A549 (cell line): ENCODE measurements at regions not wholly inside any gene's neighbourhood (a gene's known extent, or its start where the extent isn't known, plus 50 kb on each side); places are given as distances from the start of the nearest gene placed in this dataset.

Experiments
- ATAC-seq, 2 experiments: fragments of 200-7000 bp in 1 of 2; fragments of >200 bp in 1 of 2; cut with Nextera tagmentation in 1 of 2; cut with Tn5 transposase in 1 of 2; 3 replicates each; pipeline versions ENCODE4 v1.8.0 to v1.9.1; 2018 to 2020; ENCODE audit warnings: mild to moderate bottlenecking in 1 of 2, moderate library complexity in 1 of 2
- CTCF ChIA-PET: fragments of 300-600 bp; sonication (Branson Sonifier 250); formaldehyde crosslinking; extraction: SDS; loops from one replicate; lab custom pipeline; 2021; ENCODE audit warnings: antibody characterized with exemption, inconsistent platforms; lab: Yijun Ruan, JAX
- POLR2A ChIA-PET: fragments of 350-600 bp; formaldehyde crosslinking; extraction: SDS; loops from one replicate; lab custom pipeline; 2021; ENCODE audit warnings: antibody characterized with exemption, inconsistent platforms; lab: Yijun Ruan, JAX
- DNase-seq, 2 experiments: peaks; one replicate each; pipeline versions ENCODE4 v3.0.0 to v3.0.0-alpha.2; 2011 to 2016; ENCODE audit warnings: low read depth in 1 of 2, low spot score in 1 of 2
- FAIRE-seq: peaks from 2 replicates; lab custom pipeline; 2011; peaks lifted over from hg19 to GRCh38; lab: Jason Lieb, UNC
- H3K27ac ChIP-seq, 2 experiments: fragments of >200 bp; sonication (Bioruptor Twin); formaldehyde crosslinking; 3 replicates each; pipeline ENCODE4 v1.5.1; 2016 to 2017
- H3K4me1 ChIP-seq: fragments of >200 bp; sonication (Bioruptor Twin); formaldehyde crosslinking; 3 replicates; pipeline ENCODE4 v1.6.1; 2016
- H3K4me2 ChIP-seq: fragments of >200 bp; sonication (Bioruptor Twin); formaldehyde crosslinking; 3 replicates; pipeline ENCODE4 v1.6.1; 2016
- H3K4me3 ChIP-seq: fragments of >200 bp; sonication (Bioruptor Twin); formaldehyde crosslinking; 3 replicates; pipeline ENCODE4 v1.5.1; 2016
- H3K9me3 ChIP-seq: fragments of >200 bp; sonication (Bioruptor Twin); formaldehyde crosslinking; 3 replicates; pipeline ENCODE4 v1.6.1; 2016
- CBX2 ChIP-seq: fragments of 200-600 bp; sonication (generic); IDR thresholded peaks from 2 replicates; pipeline ENCODE4 v1.6.1; 2016; ENCODE audit warnings: low read depth, mild to moderate bottlenecking, borderline replicate concordance
- CEBPB ChIP-seq, 2 experiments: fragments of >200 bp in 1 of 2; sonication (Bioruptor Twin) in 1 of 2; formaldehyde crosslinking in 1 of 2; IDR thresholded peaks; 2 replicates each; pipeline ENCODE4 v1.6.1; 2012 to 2016
- CHD2 ChIP-seq: fragments of 150-350 bp; IDR thresholded peaks from 2 replicates; pipeline ENCODE4 v1.6.1; 2014; ENCODE audit warnings: low read length; ENCODE audit not compliant: partially characterized antibody
- CHD4 ChIP-seq: fragments of 200-600 bp; sonication (generic); IDR thresholded peaks from 2 replicates; pipeline ENCODE4 v1.6.1; 2016; ENCODE audit warnings: antibody characterized with exemption, mild to moderate bottlenecking, borderline replicate concordance
- EHF ChIP-seq: fragments of 250-450 bp; sonication (Bioruptor Pico); IDR thresholded peaks from 2 replicates; pipeline ENCODE4 v1.5.0; 2020; ENCODE audit warnings: mild to moderate bottlenecking
- FOSL2 ChIP-seq, 2 experiments: fragments of 450-650 bp in 1 of 2; fragments of >200 bp in 1 of 2; sonication (Bioruptor Twin) in 1 of 2; formaldehyde crosslinking; IDR thresholded peaks; 2 replicates each; pipeline versions ENCODE4 v1.5.0 to v1.6.1; 2016 to 2020; ENCODE audit warnings: mild to moderate bottlenecking in 1 of 2, moderate library complexity in 1 of 2
- GATA3 ChIP-seq: IDR thresholded peaks from 2 replicates; pipeline ENCODE4 v1.6.1; 2012; ENCODE audit warnings: borderline replicate concordance
- HEYL ChIP-seq: fragments of 250-450 bp; sonication (Bioruptor Pico); IDR thresholded peaks from 2 replicates; pipeline ENCODE4 v1.8.0; 2021; ENCODE audit warnings: mild to moderate bottlenecking, moderate library complexity
- HOXA7 ChIP-seq: fragments of 250-450 bp; sonication (Bioruptor Pico); IDR thresholded peaks from 2 replicates; pipeline ENCODE4 v1.5.0; 2020; ENCODE audit warnings: mild to moderate bottlenecking, moderate library complexity
- JUNB ChIP-seq: fragments of >200 bp; sonication (Bioruptor Twin); formaldehyde crosslinking; IDR thresholded peaks from 2 replicates; pipeline ENCODE4 v1.6.1; 2016
- MAFK ChIP-seq: fragments of 450-650 bp; IDR thresholded peaks from 2 replicates; pipeline ENCODE4 v1.6.1; 2014; ENCODE audit not compliant: partially characterized antibody
- MAZ ChIP-seq: fragments of 150-350 bp; IDR thresholded peaks from 2 replicates; pipeline ENCODE4 v1.6.1; 2014; ENCODE audit warnings: antibody characterized with exemption, low read depth, low read length, borderline replicate concordance
- MYC ChIP-seq: IDR thresholded peaks from 2 replicates; pipeline ENCODE4 v1.6.1; 2012; ENCODE audit warnings: mild to moderate bottlenecking, inconsistent platforms, low read length, improper control_type of control experiment, borderline replicate concordance
- NFE2L2 ChIP-seq: fragments of 150-350 bp; conservative IDR thresholded peaks from 2 replicates; pipeline ENCODE4 v1.6.1; 2014; ENCODE audit warnings: low read length
- NPAS2 ChIP-seq: fragments of 250-450 bp; sonication (Bioruptor Pico); IDR thresholded peaks from 2 replicates; pipeline ENCODE4 v1.8.0; 2022; ENCODE audit warnings: mild to moderate bottlenecking, moderate library complexity, borderline replicate concordance
- NR3C1 ChIP-seq: fragments of >200 bp; sonication (Bioruptor Twin); formaldehyde crosslinking; IDR thresholded peaks from 3 replicates; pipeline ENCODE4 v1.6.1; 2017
- RAD21 ChIP-seq, 2 experiments: fragments of >200 bp in 1 of 2; sonication (Bioruptor Twin) in 1 of 2; formaldehyde crosslinking in 1 of 2; IDR thresholded peaks in 1 of 2; conservative IDR thresholded peaks in 1 of 2; 2 replicates in 1 of 2; 3 replicates in 1 of 2; pipeline ENCODE4 v1.6.1; 2012 to 2018; ENCODE audit warnings: inconsistent platforms in 1 of 2
- RFX5 ChIP-seq: fragments of 450-650 bp; IDR thresholded peaks from 2 replicates; pipeline ENCODE4 v1.7.1; 2014; ENCODE audit warnings: antibody characterized with exemption, mild to moderate bottlenecking, moderate library complexity
- SREBF2 ChIP-seq: fragments of 450-650 bp; IDR thresholded peaks from 2 replicates; pipeline ENCODE4 v1.6.1; 2014; ENCODE audit warnings: mild to moderate bottlenecking, moderate library complexity
- TP53 ChIP-seq: fragments of 250-450 bp; sonication (Bioruptor Pico); IDR thresholded peaks from 2 replicates; pipeline ENCODE4 v1.5.0; 2021; ENCODE audit warnings: mild to moderate bottlenecking, moderate library complexity
- ZC3H11A ChIP-seq: fragments of 450-650 bp; IDR thresholded peaks from 2 replicates; pipeline ENCODE4 v1.6.1; 2014; ENCODE audit warnings: antibody characterized with exemption, mild to moderate bottlenecking
- ZFP36 ChIP-seq: fragments of 450-650 bp; IDR thresholded peaks from 2 replicates; pipeline ENCODE4 v1.6.1; 2014; ENCODE audit warnings: borderline replicate concordance; ENCODE audit not compliant: partially characterized antibody
- WGBS: methylation state at CpG from one replicate; pipeline ENCODE4 v1.1.6; 2017; ENCODE audit errors: missing lambda C conversion rate; 5-methylcytosine and 5-hydroxymethylcytosine counted together
- TF ChIP-seq, protein P1 (sequence below): IDR thresholded peaks from 2 replicates; pipeline ENCODE4 v1.6.1; 2012
- TF ChIP-seq, protein P2 (sequence below): fragments of >200 bp; sonication (Bioruptor Twin); formaldehyde crosslinking; IDR thresholded peaks from 2 replicates; pipeline ENCODE4 v1.6.1; 2016
- TF ChIP-seq, protein P3 (sequence below): fragments of 200-600 bp; sonication (generic); IDR thresholded peaks from 2 replicates; pipeline ENCODE4 v1.6.1; 2016; ENCODE audit warnings: antibody characterized with exemption, mild to moderate bottlenecking, moderate library complexity
- TF ChIP-seq, protein P4 (sequence below): fragments of 450-650 bp; IDR thresholded peaks from 2 replicates; pipeline ENCODE4 v1.6.1; 2014; ENCODE audit warnings: antibody characterized with exemption
- TF ChIP-seq, protein P5 (sequence below): IDR thresholded peaks from 2 replicates; pipeline ENCODE4 v1.6.1; 2012

DNA sequence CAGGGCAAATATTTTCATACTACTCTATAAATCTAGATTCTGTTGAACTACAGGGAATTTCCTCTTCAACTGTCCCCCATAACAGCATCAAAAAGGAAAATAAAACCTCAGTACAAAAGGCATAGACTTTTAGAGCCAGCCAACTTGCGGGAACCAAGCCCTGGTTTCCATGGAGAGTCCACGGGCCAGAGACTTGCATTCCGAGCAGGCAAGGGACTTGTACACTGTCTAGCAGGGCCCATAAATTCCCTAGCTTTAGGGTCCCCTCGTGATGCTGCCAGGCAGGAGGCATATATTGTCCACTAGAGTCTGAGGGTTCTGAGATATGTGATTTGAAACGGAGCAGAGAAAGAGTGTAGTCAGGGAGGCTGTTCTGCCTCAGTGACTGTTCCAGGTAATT is 153.1 kb upstream of the SLC14A2 start:
- WGBS, result 24% methylated on average over 5 of the region's 5 CpGs
- H3K27ac ChIP-seq, result no peak overlapping the region
- DNase-seq (no peak), FAIRE-seq (no peak), ATAC-seq (no peak)
- TF ChIP-seq MAFK (no peak), CBX2 (no peak), HEYL (CRISPR knock-in tag) (no peak), MYC (no peak), CHD4 (no peak), TP53 (CRISPR knock-in tag) (no peak)
- TF ChIP-seq, protein P1, sequence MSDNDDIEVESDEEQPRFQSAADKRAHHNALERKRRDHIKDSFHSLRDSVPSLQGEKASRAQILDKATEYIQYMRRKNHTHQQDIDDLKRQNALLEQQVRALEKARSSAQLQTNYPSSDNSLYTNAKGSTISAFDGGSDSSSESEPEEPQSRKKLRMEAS, result no peak
- TF ChIP-seq, protein P2, sequence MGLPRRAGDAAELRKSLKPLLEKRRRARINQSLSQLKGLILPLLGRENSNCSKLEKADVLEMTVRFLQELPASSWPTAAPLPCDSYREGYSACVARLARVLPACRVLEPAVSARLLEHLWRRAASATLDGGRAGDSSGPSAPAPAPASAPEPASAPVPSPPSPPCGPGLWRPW, result no peak
- H3K4me2 ChIP-seq, result no peak overlapping the region
- no peak overlapping the region for H3K4me3 ChIP-seq
- ChIA-PET POLR2A (no interaction called here), CTCF (no interaction called here)
- H3K9me3 ChIP-seq, result no peaks in the 10 kb centered on the region
- H3K4me1 ChIP-seq, result no peaks in the 10 kb centered on the region

DNA sequence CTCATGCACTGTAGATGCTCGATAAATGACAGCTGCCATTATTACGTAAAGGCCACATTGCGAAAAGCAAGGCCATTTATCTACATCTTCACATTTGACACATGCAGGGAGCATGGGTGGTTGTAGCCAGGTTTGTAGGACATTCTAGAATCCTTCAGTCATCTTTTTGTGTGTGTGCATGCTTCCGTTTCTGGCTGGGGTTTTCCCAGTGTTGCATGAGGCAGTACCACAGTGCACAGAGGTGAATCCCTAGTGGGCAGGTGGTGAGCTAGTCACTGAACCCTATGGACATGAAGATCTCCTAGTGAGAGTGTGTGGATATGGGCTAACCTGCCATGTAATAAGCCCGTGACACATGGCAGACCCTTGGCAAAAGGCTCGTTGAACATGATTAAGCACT is 151.8 kb upstream of the SLC14A2 start:
- H3K27ac ChIP-seq, result no peak overlapping the region
- no peak for ATAC-seq
- no peak for TF ChIP-seq NFE2L2
- TF ChIP-seq RAD21 (conservative IDR thresholded peaks at IDR 0.05 in 1 of 2, IDR thresholded peaks at IDR 0.05 in 1 of 2), result no peak
- no peak for TF ChIP-seq ZC3H11A
- TF ChIP-seq ZFP36, result no peak
- no peak for TF ChIP-seq TP53 (CRISPR knock-in tag)
- TF ChIP-seq FOSL2 (IDR thresholded peaks at IDR 0.05), result no peak
- TF ChIP-seq FOSL2 (CRISPR knock-in tag; IDR thresholded peaks at IDR 0.05), result no peak
- TF ChIP-seq, all 56 proteins: peak for 0
- WGBS, result 38% methylated on average over 5 of the region's 6 CpGs
- Histone ChIP-seq H3K4me1 (no peaks in the 10 kb centered on the region), H3K4me3 (no peak overlapping the region), H3K4me2 (no peak overlapping the region), H3K9me3 (no peaks in the 10 kb centered on the region)
- DNase-seq (no peak), FAIRE-seq (no peak)
- POLR2A ChIA-PET, result no interaction called here
- CTCF ChIA-PET, result no interaction called here

DNA sequence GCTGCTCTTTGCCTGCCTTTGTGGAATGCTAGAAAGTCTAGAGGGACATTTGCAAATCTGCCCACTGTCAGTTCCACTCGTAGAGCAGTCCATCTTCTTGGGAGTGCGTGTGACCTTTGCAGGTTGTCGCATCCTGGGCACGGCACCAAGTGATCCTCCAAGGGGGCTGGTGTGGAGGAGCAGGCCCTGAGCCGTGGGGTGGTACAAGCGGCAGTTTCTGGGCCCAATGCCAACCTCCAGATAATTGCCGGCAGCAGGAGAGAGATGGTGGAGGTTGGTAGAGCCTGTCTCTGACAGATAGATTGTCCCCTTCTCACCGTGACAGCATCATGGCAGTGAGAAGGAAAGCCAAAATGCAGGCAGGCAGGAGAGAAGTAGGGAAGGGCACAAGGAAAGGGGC is 150.7 kb upstream of the SLC14A2 start:
- WGBS, result 8% methylated on average over 4 of the region's 8 CpGs
- ChIA-PET POLR2A (no interaction called here), CTCF (no interaction called here)
- no peak overlapping the region for H3K27ac ChIP-seq
- H3K4me1 ChIP-seq, result no peaks in the 10 kb centered on the region
- H3K4me3 ChIP-seq, result no peak overlapping the region
- TF ChIP-seq HEYL (CRISPR knock-in tag) (no peak), MAZ (no peak), JUNB (no peak), RFX5 (no peak)
- TF ChIP-seq, protein P1, result no peak
- H3K4me2 ChIP-seq, result no peak overlapping the region
- ATAC-seq (no peak), DNase-seq (no peak), FAIRE-seq (no peak)
- no peaks in the 10 kb centered on the region for H3K9me3 ChIP-seq

DNA sequence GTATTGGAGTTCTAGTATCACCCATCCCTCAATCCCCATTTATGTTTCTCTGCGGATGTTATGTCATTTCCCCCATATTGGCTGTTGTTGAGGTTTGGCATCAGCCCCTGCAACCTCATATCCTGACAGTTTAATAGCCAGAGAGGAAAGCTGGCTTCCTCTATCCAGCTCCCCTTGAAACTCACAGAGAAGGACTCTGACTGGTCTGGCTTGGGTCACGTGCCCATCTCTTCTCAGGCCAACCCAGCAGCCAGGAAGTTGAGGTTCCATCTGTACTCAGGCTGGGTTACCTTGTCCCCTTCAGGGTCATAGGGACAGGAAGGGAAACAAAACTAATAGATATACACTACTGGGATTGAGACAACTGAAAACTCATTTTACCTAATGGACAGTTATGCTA is 148.0 kb upstream of the SLC14A2 start:
- FAIRE-seq (no peak), ATAC-seq (no peak), DNase-seq (no peak)
- Histone ChIP-seq H3K4me3 (no peak overlapping the region), H3K4me1 (no peaks in the 10 kb centered on the region), H3K4me2 (no peak overlapping the region), H3K9me3 (no peaks in the 10 kb centered on the region), H3K27ac (no peak overlapping the region)
- CTCF ChIA-PET, result interaction anchor here (0.6 kb wide), 1 partner anchor 563 kb away, joined by 3 read pairs; no protein-coding TSS in a partner anchor
- 17% methylated on average over 2 of the region's 2 CpGs for WGBS
- POLR2A ChIA-PET, result no interaction called here
- TF ChIP-seq CHD2 (no peak), CEBPB (IDR thresholded peaks at IDR 0.05) (no peak), ZFP36 (no peak), SREBF2 (no peak), NR3C1 (no peak), HOXA7 (CRISPR knock-in tag) (no peak), TP53 (CRISPR knock-in tag) (no peak), GATA3 (no peak), EHF (no peak), JUNB (no peak), NPAS2 (CRISPR knock-in tag) (no peak)
- TF ChIP-seq, protein P3, sequence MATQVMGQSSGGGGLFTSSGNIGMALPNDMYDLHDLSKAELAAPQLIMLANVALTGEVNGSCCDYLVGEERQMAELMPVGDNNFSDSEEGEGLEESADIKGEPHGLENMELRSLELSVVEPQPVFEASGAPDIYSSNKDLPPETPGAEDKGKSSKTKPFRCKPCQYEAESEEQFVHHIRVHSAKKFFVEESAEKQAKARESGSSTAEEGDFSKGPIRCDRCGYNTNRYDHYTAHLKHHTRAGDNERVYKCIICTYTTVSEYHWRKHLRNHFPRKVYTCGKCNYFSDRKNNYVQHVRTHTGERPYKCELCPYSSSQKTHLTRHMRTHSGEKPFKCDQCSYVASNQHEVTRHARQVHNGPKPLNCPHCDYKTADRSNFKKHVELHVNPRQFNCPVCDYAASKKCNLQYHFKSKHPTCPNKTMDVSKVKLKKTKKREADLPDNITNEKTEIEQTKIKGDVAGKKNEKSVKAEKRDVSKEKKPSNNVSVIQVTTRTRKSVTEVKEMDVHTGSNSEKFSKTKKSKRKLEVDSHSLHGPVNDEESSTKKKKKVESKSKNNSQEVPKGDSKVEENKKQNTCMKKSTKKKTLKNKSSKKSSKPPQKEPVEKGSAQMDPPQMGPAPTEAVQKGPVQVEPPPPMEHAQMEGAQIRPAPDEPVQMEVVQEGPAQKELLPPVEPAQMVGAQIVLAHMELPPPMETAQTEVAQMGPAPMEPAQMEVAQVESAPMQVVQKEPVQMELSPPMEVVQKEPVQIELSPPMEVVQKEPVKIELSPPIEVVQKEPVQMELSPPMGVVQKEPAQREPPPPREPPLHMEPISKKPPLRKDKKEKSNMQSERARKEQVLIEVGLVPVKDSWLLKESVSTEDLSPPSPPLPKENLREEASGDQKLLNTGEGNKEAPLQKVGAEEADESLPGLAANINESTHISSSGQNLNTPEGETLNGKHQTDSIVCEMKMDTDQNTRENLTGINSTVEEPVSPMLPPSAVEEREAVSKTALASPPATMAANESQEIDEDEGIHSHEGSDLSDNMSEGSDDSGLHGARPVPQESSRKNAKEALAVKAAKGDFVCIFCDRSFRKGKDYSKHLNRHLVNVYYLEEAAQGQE, result no peak
- TF ChIP-seq, protein P4, sequence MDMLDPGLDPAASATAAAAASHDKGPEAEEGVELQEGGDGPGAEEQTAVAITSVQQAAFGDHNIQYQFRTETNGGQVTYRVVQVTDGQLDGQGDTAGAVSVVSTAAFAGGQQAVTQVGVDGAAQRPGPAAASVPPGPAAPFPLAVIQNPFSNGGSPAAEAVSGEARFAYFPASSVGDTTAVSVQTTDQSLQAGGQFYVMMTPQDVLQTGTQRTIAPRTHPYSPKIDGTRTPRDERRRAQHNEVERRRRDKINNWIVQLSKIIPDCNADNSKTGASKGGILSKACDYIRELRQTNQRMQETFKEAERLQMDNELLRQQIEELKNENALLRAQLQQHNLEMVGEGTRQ, result no peak
- TF ChIP-seq, protein P5, sequence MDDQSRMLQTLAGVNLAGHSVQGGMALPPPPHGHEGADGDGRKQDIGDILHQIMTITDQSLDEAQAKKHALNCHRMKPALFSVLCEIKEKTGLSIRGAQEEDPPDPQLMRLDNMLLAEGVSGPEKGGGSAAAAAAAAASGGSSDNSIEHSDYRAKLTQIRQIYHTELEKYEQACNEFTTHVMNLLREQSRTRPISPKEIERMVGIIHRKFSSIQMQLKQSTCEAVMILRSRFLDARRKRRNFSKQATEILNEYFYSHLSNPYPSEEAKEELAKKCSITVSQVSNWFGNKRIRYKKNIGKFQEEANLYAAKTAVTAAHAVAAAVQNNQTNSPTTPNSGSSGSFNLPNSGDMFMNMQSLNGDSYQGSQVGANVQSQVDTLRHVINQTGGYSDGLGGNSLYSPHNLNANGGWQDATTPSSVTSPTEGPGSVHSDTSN, result no peak
